Uterus (tissue), 2 donors: ENCODE measurements at regions not wholly inside any gene's neighbourhood (a gene's known extent, or its start where the extent isn't known, plus 50 kb on each side); places are given as distances from the start of the nearest gene placed in this dataset.

Experiments
- POLR2A ChIP-seq, 2 donors: fragments of 450-650 bp; IDR thresholded peaks; one replicate each; pipeline ENCODE4 v1.6.1; 2016; ENCODE audit warnings: antibody characterized with exemption in 2 of 2, mild to moderate bottlenecking in 1 of 2, moderate library complexity in 1 of 2
- TF ChIP-seq, protein P1 (sequence below), 4 experiments: fragments of 200-600 bp in 2 of 4; fragments of 450-650 bp in 2 of 4; sonication (generic) in 2 of 4; IDR thresholded peaks; one replicate each; pipeline ENCODE4 v1.5.1; 2016 to 2019; ENCODE audit warnings: antibody characterized with exemption in 4 of 4, mild to moderate bottlenecking in 2 of 4, moderate library complexity in 1 of 4

DNA sequence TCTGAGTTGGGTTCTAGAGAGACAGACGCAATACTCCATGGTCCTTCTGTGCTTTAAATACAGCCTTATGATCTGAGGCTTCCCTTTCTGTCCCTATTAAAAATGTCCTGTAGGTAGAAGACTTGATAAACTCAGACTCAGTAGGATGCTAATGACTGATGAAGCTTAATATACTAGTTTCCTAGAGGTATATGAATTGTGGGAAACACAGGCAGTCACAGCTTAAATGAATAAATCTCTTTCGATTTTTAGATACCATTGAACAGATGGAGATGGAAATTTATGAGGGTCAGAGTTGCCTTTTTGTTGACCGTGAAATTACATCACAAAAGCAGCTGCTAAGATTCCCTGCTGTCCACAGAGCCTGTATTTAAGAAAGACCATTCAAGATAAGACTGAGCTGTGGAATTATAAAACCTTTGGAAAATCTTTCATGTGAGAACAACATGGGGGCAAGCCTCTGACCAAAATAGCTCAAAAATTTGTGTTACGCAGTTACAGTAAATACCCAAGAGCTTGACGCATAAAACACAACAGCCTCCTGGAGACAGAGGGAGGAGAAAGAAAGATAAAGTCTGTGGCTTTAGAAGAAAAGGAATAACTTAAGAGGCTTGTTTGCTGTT is 172.3 kb downstream of the AASDHPPT start:
- TF ChIP-seq, protein P1, sequence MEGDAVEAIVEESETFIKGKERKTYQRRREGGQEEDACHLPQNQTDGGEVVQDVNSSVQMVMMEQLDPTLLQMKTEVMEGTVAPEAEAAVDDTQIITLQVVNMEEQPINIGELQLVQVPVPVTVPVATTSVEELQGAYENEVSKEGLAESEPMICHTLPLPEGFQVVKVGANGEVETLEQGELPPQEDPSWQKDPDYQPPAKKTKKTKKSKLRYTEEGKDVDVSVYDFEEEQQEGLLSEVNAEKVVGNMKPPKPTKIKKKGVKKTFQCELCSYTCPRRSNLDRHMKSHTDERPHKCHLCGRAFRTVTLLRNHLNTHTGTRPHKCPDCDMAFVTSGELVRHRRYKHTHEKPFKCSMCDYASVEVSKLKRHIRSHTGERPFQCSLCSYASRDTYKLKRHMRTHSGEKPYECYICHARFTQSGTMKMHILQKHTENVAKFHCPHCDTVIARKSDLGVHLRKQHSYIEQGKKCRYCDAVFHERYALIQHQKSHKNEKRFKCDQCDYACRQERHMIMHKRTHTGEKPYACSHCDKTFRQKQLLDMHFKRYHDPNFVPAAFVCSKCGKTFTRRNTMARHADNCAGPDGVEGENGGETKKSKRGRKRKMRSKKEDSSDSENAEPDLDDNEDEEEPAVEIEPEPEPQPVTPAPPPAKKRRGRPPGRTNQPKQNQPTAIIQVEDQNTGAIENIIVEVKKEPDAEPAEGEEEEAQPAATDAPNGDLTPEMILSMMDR (IDR thresholded peaks at IDR 0.05) = no peak
- TF ChIP-seq POLR2A (IDR thresholded peaks at IDR 0.05) = no peak
